K562 (cell line): ENCODE measurements at regions not wholly inside any gene's neighbourhood (a gene's known extent, or its start where the extent isn't known, plus 50 kb on each side); places are given as distances from the start of the nearest gene placed in this dataset.

Experiments used
- ATAC-seq: fragments of 200-7000 bp; cut with Tn5 transposase; 3 replicates; pipeline ENCODE4 v1.9.1; 2020; ENCODE audit warnings: moderate library complexity
- BruUV-seq: library from RNA; stranded (reverse); fragments of 400-500 nt; replicated peaks from 2 replicates; lab custom pipeline; 2021; lab: Mats Ljungman, UMichigan
- CTCF ChIA-PET: fragments of 300-600 bp; formaldehyde crosslinking; extraction: SDS; loops from one replicate; lab custom pipeline; 2021; ENCODE audit warnings: low intra/inter-chr PET ratio; lab: Yijun Ruan, JAX
- POLR2A ChIA-PET: fragments of 300-600, 350-650 bp; sonication (Branson Sonifier 250); formaldehyde crosslinking; extraction: SDS; loops from one replicate; lab custom pipeline; 2021; ENCODE audit warnings: antibody characterized with exemption, inconsistent platforms; lab: Yijun Ruan, JAX
- DNase-seq, 4 experiments: peaks; one replicate each; pipeline versions ENCODE4 v3.0.0 to v3.0.0-alpha.2; 2011 to 2018; ENCODE audit warnings: low spot score in 3 of 4, mixed read lengths in 3 of 4; ENCODE audit errors: extremely low read depth in 1 of 4
- FAIRE-seq: peaks from 2 replicates; lab custom pipeline; 2011; peaks lifted over from hg19 to GRCh38; lab: Jason Lieb, UNC
- H2AFZ ChIP-seq: 2 replicates; pipeline ENCODE4 v1.6.0; 2011; ENCODE audit warnings: low read depth, low read length, control low read depth, inconsistent platforms
- H3K27ac ChIP-seq: fragments of 200-600 bp; 3 replicates; pipeline ENCODE4 v1.8.0; 2011; ENCODE audit warnings: low read depth, mild to moderate bottlenecking, control low read depth, inconsistent platforms, low read length, moderate library complexity, mixed read lengths; ENCODE audit errors: extremely low read depth
- H3K27me3 ChIP-seq, 2 experiments: fragments of 300-600 bp in 1 of 2; 2 replicates in 1 of 2; 3 replicates in 1 of 2; pipeline versions ENCODE4 v1.6.0 to v1.8.0; 2011; ENCODE audit warnings: inconsistent platforms in 2 of 2, low read length in 2 of 2, mild to moderate bottlenecking in 1 of 2, mixed read lengths in 1 of 2, moderate library complexity in 1 of 2; ENCODE audit not compliant: control insufficient read depth in 2 of 2, insufficient read depth in 2 of 2
- H3K36me3 ChIP-seq: fragments of 300-600 bp; 3 replicates; pipeline ENCODE4 v1.8.0; 2011; ENCODE audit warnings: mild to moderate bottlenecking, low read length, inconsistent platforms; ENCODE audit not compliant: control insufficient read depth, insufficient read depth
- H3K4me1 ChIP-seq, 2 experiments: fragments of 200-600 bp in 1 of 2; replicated peaks in 1 of 2; 2 replicates in 1 of 2; 3 replicates in 1 of 2; pipeline versions ENCODE4 v1.5.1 to v1.8.0; 2011; ENCODE audit warnings: inconsistent platforms in 2 of 2, low read length in 2 of 2, mild to moderate bottlenecking in 1 of 2, mixed read lengths in 1 of 2, moderate library complexity in 1 of 2; ENCODE audit not compliant: control insufficient read depth in 2 of 2, insufficient read depth in 2 of 2
- H3K4me2 ChIP-seq: 2 replicates; pipeline ENCODE4 v1.6.1; 2011; ENCODE audit warnings: low read length, control low read depth, inconsistent platforms, mixed read lengths; ENCODE audit not compliant: insufficient read depth
- H3K4me3 ChIP-seq: fragments of 200-600 bp; sonication (generic), shearing (Covaris generic); 2 replicates; pipeline ENCODE4 v1.5.1; 2016; ENCODE audit warnings: control low read depth, inconsistent platforms
- H3K79me2 ChIP-seq: fragments of 200-600 bp; 3 replicates; pipeline ENCODE4 v1.8.0; 2011; ENCODE audit warnings: low read length, inconsistent platforms; ENCODE audit not compliant: control insufficient read depth, insufficient read depth
- H3K9ac ChIP-seq, 2 experiments: 2 replicates each; pipeline versions ENCODE4 v1.6.0 to v1.6.1; 2011; ENCODE audit warnings: low read depth in 2 of 2, low read length in 2 of 2, control low read depth in 1 of 2, inconsistent platforms in 1 of 2, mild to moderate bottlenecking in 1 of 2, mixed read lengths in 1 of 2; ENCODE audit not compliant: insufficient read depth in 1 of 2
- H3K9me1 ChIP-seq: one replicate; pipeline ENCODE4 v1.6.0; 2011; ENCODE audit warnings: inconsistent platforms, mild to moderate bottlenecking, low read length, moderate library complexity; ENCODE audit not compliant: control insufficient read depth, insufficient read depth
- H3K9me3 ChIP-seq: replicated peaks from 2 replicates; pipeline ENCODE4 v1.5.1; 2011; ENCODE audit warnings: low read depth, low read length, inconsistent platforms; ENCODE audit not compliant: control insufficient read depth, insufficient read depth
- H4K20me1 ChIP-seq: replicated peaks from 2 replicates; pipeline ENCODE4 v1.6.1; 2011; ENCODE audit warnings: low read length, inconsistent platforms, mixed read lengths; ENCODE audit not compliant: control insufficient read depth, insufficient read depth
- C11orf30 ChIP-seq: fragments of 450-650 bp; IDR thresholded peaks from 2 replicates; pipeline ENCODE4 v1.6.1; 2016; ENCODE audit warnings: low read depth, mild to moderate bottlenecking
- HDAC3 ChIP-seq: fragments of 450-650 bp; IDR thresholded peaks from 2 replicates; pipeline ENCODE4 v1.6.1; 2018; ENCODE audit warnings: borderline replicate concordance, mild to moderate bottlenecking, moderate library complexity; ENCODE audit not compliant: partially characterized antibody
- JUN ChIP-seq, 2 experiments: sonication (generic) in 1 of 2; formaldehyde crosslinking in 1 of 2; IDR thresholded peaks; 2 replicates each; pipeline versions ENCODE4 v1.6.1 to v1.8.0; 2012 to 2022; ENCODE audit warnings: borderline replicate concordance in 2 of 2, mild to moderate bottlenecking in 2 of 2, improper control_type of control experiment in 1 of 2, low read depth in 1 of 2, low read length in 1 of 2, missing genetic modification reagents in 1 of 2
- MAFF ChIP-seq: IDR thresholded peaks from 2 replicates; pipeline ENCODE4 v1.6.1; 2012; ENCODE audit warnings: low read length, improper control_type of control experiment
- MAFG ChIP-seq: fragments of 450-650 bp; conservative IDR thresholded peaks from 2 replicates; pipeline ENCODE4 v1.6.1; 2016; ENCODE audit warnings: missing genetic modification characterization, missing compliant biosample characterization
- MAFK ChIP-seq: IDR thresholded peaks from 2 replicates; pipeline ENCODE4 v1.6.1; 2011; ENCODE audit warnings: low read length, improper control_type of control experiment
- SAFB ChIP-seq: fragments of 200-400 bp; formaldehyde crosslinking; IDR thresholded peaks from 2 replicates; pipeline ENCODE4 v1.6.1; 2017; ENCODE audit warnings: low read depth, low read length, borderline replicate concordance
- SMARCC2 ChIP-seq: fragments of 450-650 bp; IDR thresholded peaks from 2 replicates; pipeline ENCODE4 v1.6.1; 2017; ENCODE audit warnings: antibody characterized with exemption, moderate library complexity, mild to moderate bottlenecking, low read depth
- SMARCE1 ChIP-seq: fragments of 450-650 bp; IDR thresholded peaks from 2 replicates; pipeline ENCODE4 v1.7.1; 2016; ENCODE audit warnings: mild to moderate bottlenecking
- ZNF316 ChIP-seq: fragments of 450-650 bp; IDR thresholded peaks from 2 replicates; pipeline ENCODE4 v1.6.1; 2016
- ZNF444 ChIP-seq: fragments of 250-450 bp; sonication (Bioruptor Pico); IDR thresholded peaks from 2 replicates; pipeline ENCODE4 v1.4.0; 2020; ENCODE audit warnings: mild to moderate bottlenecking, moderate library complexity
- WGBS: fragments of 100-300 bp; shearing (Covaris generic); methylation state at CpG from one replicate; pipeline ENCODE4 v1.1.6; 2016; ENCODE audit warnings: low coverage, mixed read lengths; ENCODE audit not compliant: insufficient coverage; ENCODE audit errors: missing lambda C conversion rate; 5-methylcytosine and 5-hydroxymethylcytosine counted together
- in situ Hi-C: fragments of 300-500 bp; cut with MboI; formaldehyde crosslinking; loops from 4 replicates; pipeline ENCODE4 v1.15.0; 2018; ENCODE audit warnings: inconsistent platforms, mixed read lengths
- intact Hi-C: fragments of 100-400 bp; cut with micrococcal nuclease; formaldehyde crosslinking; loops from 2 replicates; pipeline ENCODE4 v1.14.2; 2022

- Histone ChIP-seq H3K9ac (no peak overlapping the region), H4K20me1 (no peaks in the 10 kb centered on the region), H2AFZ (no peak overlapping the region), H3K4me3 (no peak overlapping the region), H3K4me2 (no peak overlapping the region), H3K27me3 (no peaks in the 10 kb centered on the region), H3K9me3 (no peaks in the 10 kb centered on the region), H3K9me1 (no peaks in the 10 kb centered on the region), H3K4me1 (no peaks in the 10 kb centered on the region), H3K27ac (no peak overlapping the region), H3K79me2 (no peaks in the 10 kb centered on the region), H3K36me3 (no peaks in the 10 kb centered on the region)
- CTCF ChIA-PET, result no interaction called here
- POLR2A ChIA-PET, result no interaction called here
- no TSS peak for BruUV-seq
- no peak for DNase-seq
- in situ Hi-C loops (no loop called here), intact Hi-C loops (no loop called here)
- 5% methylated on average over 5 of the region's 5 CpGs for WGBS
- peak; percentile 72 for TF ChIP-seq ZNF316
- TF ChIP-seq SMARCC2, result no peak
- no peak for TF ChIP-seq ZNF444 (CRISPR knock-in tag)
- TF ChIP-seq SAFB, result no peak
- peak; percentile 46; the same call in 1 of the 2 replicates for TF ChIP-seq C11orf30
- peak; percentile 49 for TF ChIP-seq MAFG
- TF ChIP-seq MAFF, result peak; percentile 74
- TF ChIP-seq MAFK, result peak; percentile 75
- no peak for TF ChIP-seq SMARCE1
- no peak for FAIRE-seq
- no peak for ATAC-seq
Observed at GRCh38 chr16:6857575-6857974, 475.1 kb upstream of the RBFOX1 start.

- CTCF ChIA-PET, result no interaction called here
- DNase-seq (no peak), FAIRE-seq (no peak), ATAC-seq (no peak)
- no peaks in the 10 kb centered on the region for H3K9me1 ChIP-seq
- TF ChIP-seq JUN (IDR thresholded peaks at IDR 0.05; ENCODE audit: borderline replicate concordance, low read depth, low read length) (no peak), JUN (CRISPR knock-in tag; IDR thresholded peaks at IDR 0.05; ENCODE audit: borderline replicate concordance) (no peak), HDAC3 (no peak)
- no TSS peak for BruUV-seq
- no peaks in the 10 kb centered on the region for H3K9me3 ChIP-seq
- POLR2A ChIA-PET, result no interaction called here
- H3K79me2 ChIP-seq, result no peaks in the 10 kb centered on the region
- H4K20me1 ChIP-seq, result no peaks in the 10 kb centered on the region
- H3K4me2 ChIP-seq, result no peak overlapping the region
- no peak overlapping the region for H3K4me3 ChIP-seq
- H3K36me3 ChIP-seq, result no peaks in the 10 kb centered on the region
- H3K27ac ChIP-seq, result no peak overlapping the region
- no peaks in the 10 kb centered on the region for H3K27me3 ChIP-seq
- in situ Hi-C loops, result no loop called here
- no peak overlapping the region for H3K9ac ChIP-seq
- 0% methylated on average over 5 of the region's 5 CpGs for WGBS
- no peaks in the 10 kb centered on the region for H3K4me1 ChIP-seq
- intact Hi-C loops, result no loop called here
- H2AFZ ChIP-seq, result no peak overlapping the region
Observed at GRCh38 chr16:6856578-6856977, 476.1 kb upstream of the RBFOX1 start.
